ENCODE measurements at regions not wholly inside any gene's neighbourhood (a gene's known extent, or its start where the extent isn't known, plus 50 kb on each side); places are given as distances from the start of the nearest gene placed in this dataset.

- no peaks in the 10 kb centered on the region for H3K4me1 ChIP-seq (ENCODE audit: control insufficient read depth in 1 of 2, insufficient read depth in 2 of 2, low read length in 2 of 2)
- no peaks in the 10 kb centered on the region for H3K9me3 ChIP-seq (ENCODE audit: control insufficient read depth in 1 of 2, low read length in 2 of 2)
- no peaks in the 10 kb centered on the region for H3K36me3 ChIP-seq (ENCODE audit: control insufficient read depth in 1 of 2, insufficient read depth in 2 of 2, low read length in 2 of 2)
- no peak overlapping the region for H3K4me3 ChIP-seq (ENCODE audit: low read depth in 1 of 2, low read length in 2 of 2)
- H3K27ac ChIP-seq (ENCODE audit: low read length): no peak overlapping the region
- H3K27me3 ChIP-seq (ENCODE audit: low read depth, low read length): no peaks in the 10 kb centered on the region
Observed at GRCh38 chr10:3419719-3420495, 247.3 kb upstream of the PITRM1 start.

- H3K9me3 ChIP-seq (ENCODE audit: control insufficient read depth in 1 of 2, low read length in 2 of 2): no peaks in the 10 kb centered on the region
- H3K4me3 ChIP-seq (ENCODE audit: low read depth in 1 of 2, low read length in 2 of 2): no peak overlapping the region
- no peaks in the 10 kb centered on the region for H3K36me3 ChIP-seq (ENCODE audit: control insufficient read depth in 1 of 2, insufficient read depth in 2 of 2, low read length in 2 of 2)
- H3K27ac ChIP-seq (ENCODE audit: low read length): no peak overlapping the region
- H3K4me1 ChIP-seq (ENCODE audit: control insufficient read depth in 1 of 2, insufficient read depth in 2 of 2, low read length in 2 of 2): no peaks in the 10 kb centered on the region
- H3K27me3 ChIP-seq (ENCODE audit: low read depth, low read length): no peaks in the 10 kb centered on the region
Observed at GRCh38 chr10:3418926-3419325, 246.3 kb upstream of the PITRM1 start.

GRCh38 chr10:3418041-3418754 lies 245.6 kb upstream of the PITRM1 start:
- Histone ChIP-seq H3K27me3 (ENCODE audit: low read depth, low read length) (no peaks in the 10 kb centered on the region), H3K36me3 (ENCODE audit: control insufficient read depth in 1 of 2, insufficient read depth in 2 of 2, low read length in 2 of 2) (no peaks in the 10 kb centered on the region), H3K27ac (ENCODE audit: low read length) (no peak overlapping the region), H3K4me1 (ENCODE audit: control insufficient read depth in 1 of 2, insufficient read depth in 2 of 2, low read length in 2 of 2) (no peaks in the 10 kb centered on the region), H3K4me3 (ENCODE audit: low read depth in 1 of 2, low read length in 2 of 2) (no peak overlapping the region), H3K9me3 (ENCODE audit: control insufficient read depth in 1 of 2, low read length in 2 of 2) (no peaks in the 10 kb centered on the region)

- no peak overlapping the region for H3K4me3 ChIP-seq (ENCODE audit: low read depth in 1 of 2, low read length in 2 of 2)
- no peak overlapping the region for H3K27ac ChIP-seq (ENCODE audit: low read length)
- no peaks in the 10 kb centered on the region for H3K36me3 ChIP-seq (ENCODE audit: control insufficient read depth in 1 of 2, insufficient read depth in 2 of 2, low read length in 2 of 2)
- no peaks in the 10 kb centered on the region for H3K27me3 ChIP-seq (ENCODE audit: low read depth, low read length)
- no peaks in the 10 kb centered on the region for H3K9me3 ChIP-seq (ENCODE audit: control insufficient read depth in 1 of 2, low read length in 2 of 2)
- H3K4me1 ChIP-seq (ENCODE audit: control insufficient read depth in 1 of 2, insufficient read depth in 2 of 2, low read length in 2 of 2): no peaks in the 10 kb centered on the region
Observed at GRCh38 chr10:3417096-3417495, 244.5 kb upstream of the PITRM1 start.

- H3K4me1 ChIP-seq (ENCODE audit: control insufficient read depth in 1 of 2, insufficient read depth in 2 of 2, low read length in 2 of 2): no peaks in the 10 kb centered on the region
- no peak overlapping the region for H3K4me3 ChIP-seq (ENCODE audit: low read depth in 1 of 2, low read length in 2 of 2)
- no peak overlapping the region for H3K27ac ChIP-seq (ENCODE audit: low read length)
- no peaks in the 10 kb centered on the region for H3K9me3 ChIP-seq (ENCODE audit: control insufficient read depth in 1 of 2, low read length in 2 of 2)
- H3K36me3 ChIP-seq (ENCODE audit: control insufficient read depth in 1 of 2, insufficient read depth in 2 of 2, low read length in 2 of 2): no peaks in the 10 kb centered on the region
- no peaks in the 10 kb centered on the region for H3K27me3 ChIP-seq (ENCODE audit: low read depth, low read length)
Observed at GRCh38 chr10:3415878-3416605, 243.5 kb upstream of the PITRM1 start.

GRCh38 chr10:3415038-3415736 lies 242.6 kb upstream of the PITRM1 start:
- no peak overlapping the region for H3K4me3 ChIP-seq (ENCODE audit: low read depth in 1 of 2, low read length in 2 of 2)
- no peaks in the 10 kb centered on the region for H3K4me1 ChIP-seq (ENCODE audit: control insufficient read depth in 1 of 2, insufficient read depth in 2 of 2, low read length in 2 of 2)
- no peaks in the 10 kb centered on the region for H3K9me3 ChIP-seq (ENCODE audit: control insufficient read depth in 1 of 2, low read length in 2 of 2)
- H3K27ac ChIP-seq (ENCODE audit: low read length): no peak overlapping the region
- H3K27me3 ChIP-seq (ENCODE audit: low read depth, low read length): no peaks in the 10 kb centered on the region
- no peaks in the 10 kb centered on the region for H3K36me3 ChIP-seq (ENCODE audit: control insufficient read depth in 1 of 2, insufficient read depth in 2 of 2, low read length in 2 of 2)

- H3K4me1 ChIP-seq (ENCODE audit: control insufficient read depth in 1 of 2, insufficient read depth in 2 of 2, low read length in 2 of 2): no peaks in the 10 kb centered on the region
- no peaks in the 10 kb centered on the region for H3K36me3 ChIP-seq (ENCODE audit: control insufficient read depth in 1 of 2, insufficient read depth in 2 of 2, low read length in 2 of 2)
- H3K4me3 ChIP-seq (ENCODE audit: low read depth in 1 of 2, low read length in 2 of 2): no peak overlapping the region
- no peaks in the 10 kb centered on the region for H3K9me3 ChIP-seq (ENCODE audit: control insufficient read depth in 1 of 2, low read length in 2 of 2)
- H3K27me3 ChIP-seq (ENCODE audit: low read depth, low read length): no peaks in the 10 kb centered on the region
- no peak overlapping the region for H3K27ac ChIP-seq (ENCODE audit: low read length)
Observed at GRCh38 chr10:3414667-3415023, 242.1 kb upstream of the PITRM1 start.

GRCh38 chr10:3413937-3414666 lies 241.5 kb upstream of the PITRM1 start:
- H3K36me3 ChIP-seq (ENCODE audit: control insufficient read depth in 1 of 2, insufficient read depth in 2 of 2, low read length in 2 of 2): no peaks in the 10 kb centered on the region
- H3K4me3 ChIP-seq (ENCODE audit: low read depth in 1 of 2, low read length in 2 of 2): no peak overlapping the region
- no peak overlapping the region for H3K27ac ChIP-seq (ENCODE audit: low read length)
- H3K9me3 ChIP-seq (ENCODE audit: control insufficient read depth in 1 of 2, low read length in 2 of 2): no peaks in the 10 kb centered on the region
- no peaks in the 10 kb centered on the region for H3K4me1 ChIP-seq (ENCODE audit: control insufficient read depth in 1 of 2, insufficient read depth in 2 of 2, low read length in 2 of 2)
- H3K27me3 ChIP-seq (ENCODE audit: low read depth, low read length): no peaks in the 10 kb centered on the region

- Histone ChIP-seq H3K4me3 (ENCODE audit: low read depth in 1 of 2, low read length in 2 of 2) (no peak overlapping the region), H3K36me3 (ENCODE audit: control insufficient read depth in 1 of 2, insufficient read depth in 2 of 2, low read length in 2 of 2) (no peaks in the 10 kb centered on the region), H3K4me1 (ENCODE audit: control insufficient read depth in 1 of 2, insufficient read depth in 2 of 2, low read length in 2 of 2) (no peaks in the 10 kb centered on the region), H3K27me3 (ENCODE audit: low read depth, low read length) (no peaks in the 10 kb centered on the region), H3K9me3 (ENCODE audit: control insufficient read depth in 1 of 2, low read length in 2 of 2) (no peaks in the 10 kb centered on the region), H3K27ac (ENCODE audit: low read length) (no peak overlapping the region)
Observed at GRCh38 chr10:3412646-3413045, 240.1 kb upstream of the PITRM1 start.

GRCh38 chr10:3412071-3412582 lies 239.5 kb upstream of the PITRM1 start:
- H3K36me3 ChIP-seq (ENCODE audit: control insufficient read depth in 1 of 2, insufficient read depth in 2 of 2, low read length in 2 of 2): no peaks in the 10 kb centered on the region
- H3K27me3 ChIP-seq (ENCODE audit: low read depth, low read length): no peaks in the 10 kb centered on the region
- no peaks in the 10 kb centered on the region for H3K4me1 ChIP-seq (ENCODE audit: control insufficient read depth in 1 of 2, insufficient read depth in 2 of 2, low read length in 2 of 2)
- H3K4me3 ChIP-seq (ENCODE audit: low read depth in 1 of 2, low read length in 2 of 2): no peak overlapping the region
- H3K27ac ChIP-seq (ENCODE audit: low read length): no peak overlapping the region
- no peaks in the 10 kb centered on the region for H3K9me3 ChIP-seq (ENCODE audit: control insufficient read depth in 1 of 2, low read length in 2 of 2)
